Tibial nerve (tissue), 3 donors: ENCODE measurements at regions not wholly inside any gene's neighbourhood (a gene's known extent, or its start where the extent isn't known, plus 50 kb on each side); places are given as distances from the start of the nearest gene placed in this dataset.

Experiments
- CTCF ChIP-seq, 5 experiments: fragments of 200-600 bp in 3 of 5; fragments of 450-650 bp in 2 of 5; sonication (generic) in 3 of 5; IDR thresholded peaks; one replicate each; pipeline ENCODE4 v1.5.1; 2016 to 2019; ENCODE audit warnings: antibody characterized with exemption in 5 of 5, mild to moderate bottlenecking in 3 of 5, moderate library complexity in 2 of 5
- POLR2A ChIP-seq, 2 donors: fragments of 450-650 bp; IDR thresholded peaks; one replicate each; pipeline ENCODE4 v1.6.1; 2017; ENCODE audit warnings: antibody characterized with exemption in 2 of 2, mild to moderate bottlenecking in 2 of 2, moderate library complexity in 2 of 2

GRCh38 chr5:168031614-168032013 lies 259.8 kb upstream of the WWC1 start:
- TF ChIP-seq CTCF (IDR thresholded peaks at IDR 0.05) (no peak), POLR2A (IDR thresholded peaks at IDR 0.05) (no peak)
